ENCODE measurements at regions not wholly inside any gene's neighbourhood (a gene's known extent, or its start where the extent isn't known, plus 50 kb on each side); places are given as distances from the start of the nearest gene placed in this dataset.

- no peak overlapping the region for H3K4me3 ChIP-seq
- H3K27ac ChIP-seq = no peak overlapping the region
- H3K4me1 ChIP-seq (ENCODE audit: low read depth) = peaks cover 4% of the 10 kb centered on the region
- H3K27me3 ChIP-seq = no peaks in the 10 kb centered on the region
- no peaks in the 10 kb centered on the region for H3K9me3 ChIP-seq (ENCODE audit: low read depth)
- no peaks in the 10 kb centered on the region for H3K36me3 ChIP-seq
- peak in 1 of 2 donors; percentile 6 for DNase-seq (ENCODE audit: low read depth in 1 of 2, low spot score in 1 of 2)
- TF ChIP-seq CTCF (IDR thresholded peaks at IDR 0.05; ENCODE audit: low read depth, low read length) = no peak
Measured at GRCh38 chr18:10295751-10296150, 158.7 kb upstream of the APCDD1 start.

GRCh38 chr18:10296491-10296890 lies 157.9 kb upstream of the APCDD1 start:
- H3K4me3 ChIP-seq = no peak overlapping the region
- H3K9me3 ChIP-seq (ENCODE audit: low read depth) = no peaks in the 10 kb centered on the region
- H3K4me1 ChIP-seq (ENCODE audit: low read depth) = peaks cover 4% of the 10 kb centered on the region
- no peaks in the 10 kb centered on the region for H3K27me3 ChIP-seq
- TF ChIP-seq CTCF (IDR thresholded peaks at IDR 0.05; ENCODE audit: low read depth, low read length) = no peak
- no peak overlapping the region for H3K27ac ChIP-seq
- no peaks in the 10 kb centered on the region for H3K36me3 ChIP-seq
- DNase-seq (ENCODE audit: low read depth in 1 of 2, low spot score in 1 of 2) = no peak

- no peak overlapping the region for H3K4me3 ChIP-seq
- H3K27ac ChIP-seq = no peak overlapping the region
- H3K36me3 ChIP-seq = no peaks in the 10 kb centered on the region
- H3K4me1 ChIP-seq (ENCODE audit: low read depth) = peaks cover 4% of the 10 kb centered on the region
- DNase-seq (ENCODE audit: low read depth in 1 of 2, low spot score in 1 of 2) = no peak
- no peaks in the 10 kb centered on the region for H3K9me3 ChIP-seq (ENCODE audit: low read depth)
- no peaks in the 10 kb centered on the region for H3K27me3 ChIP-seq
- TF ChIP-seq CTCF (IDR thresholded peaks at IDR 0.05; ENCODE audit: low read depth, low read length) = no peak
Measured at GRCh38 chr18:10297086-10297485, 157.3 kb upstream of the APCDD1 start.

- peaks cover 4% of the 10 kb centered on the region for H3K4me1 ChIP-seq (ENCODE audit: low read depth)
- TF ChIP-seq CTCF (IDR thresholded peaks at IDR 0.05; ENCODE audit: low read depth, low read length) = no peak
- H3K9me3 ChIP-seq (ENCODE audit: low read depth) = no peaks in the 10 kb centered on the region
- no peak for DNase-seq (ENCODE audit: low read depth in 1 of 2, low spot score in 1 of 2)
- no peaks in the 10 kb centered on the region for H3K36me3 ChIP-seq
- H3K27ac ChIP-seq = no peak overlapping the region
- no peak overlapping the region for H3K4me3 ChIP-seq
- H3K27me3 ChIP-seq = no peaks in the 10 kb centered on the region
Measured at GRCh38 chr18:10298346-10298745, 156.1 kb upstream of the APCDD1 start.

- H3K9me3 ChIP-seq (ENCODE audit: low read depth) = no peaks in the 10 kb centered on the region
- H3K4me3 ChIP-seq = no peak overlapping the region
- H3K27me3 ChIP-seq = no peaks in the 10 kb centered on the region
- DNase-seq (ENCODE audit: low read depth in 1 of 2, low spot score in 1 of 2) = no peak
- peaks cover 9% of the 10 kb centered on the region for H3K4me1 ChIP-seq (ENCODE audit: low read depth)
- no peaks in the 10 kb centered on the region for H3K36me3 ChIP-seq
- TF ChIP-seq CTCF (IDR thresholded peaks at IDR 0.05; ENCODE audit: low read depth, low read length) = no peak
- H3K27ac ChIP-seq = no peak overlapping the region
Measured at GRCh38 chr18:10299643-10300042, 154.8 kb upstream of the APCDD1 start.

- DNase-seq (ENCODE audit: low read depth in 1 of 2, low spot score in 1 of 2) = no peak
- no peak for TF ChIP-seq CTCF (IDR thresholded peaks at IDR 0.05; ENCODE audit: low read depth, low read length)
- Histone ChIP-seq H3K27me3 (no peaks in the 10 kb centered on the region), H3K27ac (no peak overlapping the region), H3K36me3 (no peaks in the 10 kb centered on the region), H3K4me3 (no peak overlapping the region), H3K4me1 (ENCODE audit: low read depth) (peaks cover 8% of the 10 kb centered on the region), H3K9me3 (ENCODE audit: low read depth) (no peaks in the 10 kb centered on the region)
Measured at GRCh38 chr18:10300739-10301138, 153.7 kb upstream of the APCDD1 start.

All from cardiac muscle cell (in vitro differentiated cells and primary cell).